ENCODE measurements at regions not wholly inside any gene's neighbourhood (a gene's known extent, or its start where the extent isn't known, plus 50 kb on each side); places are given as distances from the start of the nearest gene placed in this dataset.

GRCh38 chr5:174320051-174320450, 274.5 kb downstream of the NSG2 start:
- TF ChIP-seq, protein P1, sequence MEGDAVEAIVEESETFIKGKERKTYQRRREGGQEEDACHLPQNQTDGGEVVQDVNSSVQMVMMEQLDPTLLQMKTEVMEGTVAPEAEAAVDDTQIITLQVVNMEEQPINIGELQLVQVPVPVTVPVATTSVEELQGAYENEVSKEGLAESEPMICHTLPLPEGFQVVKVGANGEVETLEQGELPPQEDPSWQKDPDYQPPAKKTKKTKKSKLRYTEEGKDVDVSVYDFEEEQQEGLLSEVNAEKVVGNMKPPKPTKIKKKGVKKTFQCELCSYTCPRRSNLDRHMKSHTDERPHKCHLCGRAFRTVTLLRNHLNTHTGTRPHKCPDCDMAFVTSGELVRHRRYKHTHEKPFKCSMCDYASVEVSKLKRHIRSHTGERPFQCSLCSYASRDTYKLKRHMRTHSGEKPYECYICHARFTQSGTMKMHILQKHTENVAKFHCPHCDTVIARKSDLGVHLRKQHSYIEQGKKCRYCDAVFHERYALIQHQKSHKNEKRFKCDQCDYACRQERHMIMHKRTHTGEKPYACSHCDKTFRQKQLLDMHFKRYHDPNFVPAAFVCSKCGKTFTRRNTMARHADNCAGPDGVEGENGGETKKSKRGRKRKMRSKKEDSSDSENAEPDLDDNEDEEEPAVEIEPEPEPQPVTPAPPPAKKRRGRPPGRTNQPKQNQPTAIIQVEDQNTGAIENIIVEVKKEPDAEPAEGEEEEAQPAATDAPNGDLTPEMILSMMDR (IDR thresholded peaks at IDR 0.05) = no peak

GRCh38 chr5:174323878-174324281, 278.4 kb downstream of the NSG2 start:
- TF ChIP-seq, protein P1 (IDR thresholded peaks at IDR 0.05) = no peak

DNA sequence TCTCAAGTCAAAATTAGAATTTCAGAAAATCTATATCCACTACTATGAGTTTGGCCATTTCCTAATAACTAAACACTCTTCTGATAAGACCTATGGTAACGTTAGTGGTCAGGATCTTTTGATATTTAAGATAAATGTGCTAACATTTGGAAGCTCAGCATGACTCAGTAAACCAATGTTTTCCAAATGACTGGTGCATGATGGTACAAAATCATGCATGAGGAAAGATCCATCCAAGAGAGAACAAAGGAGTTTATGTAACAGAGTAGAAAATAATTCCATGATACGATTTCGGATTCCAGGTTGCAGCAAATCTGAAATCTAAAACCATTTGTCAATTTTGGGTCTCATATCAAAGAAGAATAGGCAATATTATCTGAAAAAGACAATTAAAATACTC, 279.2 kb downstream of the NSG2 start:
- TF ChIP-seq, protein P1 (IDR thresholded peaks at IDR 0.05) = no peak

GRCh38 chr5:174325431-174325830, 279.9 kb downstream of the NSG2 start:
- TF ChIP-seq, protein P1 (IDR thresholded peaks at IDR 0.05) = no peak

- TF ChIP-seq, protein P1 (IDR thresholded peaks at IDR 0.05) = no peak
Observed at GRCh38 chr5:174325961-174326360, 280.5 kb downstream of the NSG2 start.

DNA sequence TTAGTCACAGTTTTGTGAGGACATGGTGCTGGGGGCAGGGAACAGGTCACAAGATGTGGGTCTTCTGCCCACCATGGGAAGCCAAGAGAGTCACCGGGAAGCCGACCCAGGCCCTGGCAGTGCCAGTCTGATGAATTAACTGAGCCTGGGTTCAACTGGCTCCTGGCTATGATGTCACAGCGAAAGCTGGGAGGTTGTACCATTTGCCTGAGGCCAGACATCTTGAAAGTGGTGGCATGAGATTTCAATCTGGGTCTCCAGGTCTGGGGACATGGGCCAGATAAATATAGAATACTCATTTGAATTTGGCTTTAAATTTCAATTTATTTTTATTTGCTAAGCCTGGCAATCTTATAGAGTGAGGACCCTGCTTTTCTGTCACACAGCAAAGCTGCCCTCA, 280.9 kb downstream of the NSG2 start:
- TF ChIP-seq, protein P1 (IDR thresholded peaks at IDR 0.05) = no peak

GRCh38 chr5:174327317-174327864, 281.9 kb downstream of the NSG2 start:
- TF ChIP-seq, protein P1 (IDR thresholded peaks at IDR 0.05) = peak; percentile 93

DNA sequence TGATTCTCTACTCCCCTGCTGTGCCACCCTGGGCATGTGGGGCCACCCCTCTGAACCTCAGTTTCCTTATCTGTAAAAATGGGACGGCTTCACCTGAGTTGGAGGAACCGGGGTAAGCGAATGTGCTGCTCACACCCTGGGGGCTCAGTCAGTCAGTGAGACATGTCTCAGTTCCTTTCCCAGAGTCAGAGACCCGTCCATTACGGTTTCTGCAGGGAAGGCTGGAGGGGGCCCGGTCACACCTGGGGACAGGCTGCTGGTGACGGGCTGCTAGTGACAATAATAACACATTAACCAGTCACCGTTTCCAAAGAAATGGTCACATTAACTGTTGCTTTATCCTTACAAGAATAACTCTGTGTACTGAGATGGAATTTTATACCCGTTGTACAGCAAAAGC, 282.4 kb downstream of the NSG2 start:
- TF ChIP-seq, protein P1 (IDR thresholded peaks at IDR 0.05) = no peak

All from LNCAP (cell line).